ES-I3 (cell line): ENCODE measurements at regions not wholly inside any gene's neighbourhood (a gene's known extent, or its start where the extent isn't known, plus 50 kb on each side); places are given as distances from the start of the nearest gene placed in this dataset.

ENCODE experiments used
- H3K36me3 ChIP-seq: 2 replicates; pipeline ENCODE4 v1.6.1; 2013; ENCODE audit warnings: mild to moderate bottlenecking, low read length, control low read depth, moderate library complexity; ENCODE audit not compliant: insufficient read depth
- H3K4me1 ChIP-seq: 2 replicates; pipeline ENCODE4 v1.6.1; 2013; ENCODE audit warnings: mild to moderate bottlenecking, control low read depth, low read length; ENCODE audit not compliant: insufficient read depth
- H3K9ac ChIP-seq: 2 replicates; pipeline ENCODE4 v1.6.1; 2013; ENCODE audit warnings: low read depth, mild to moderate bottlenecking, low read length, moderate library complexity
- H3K9me3 ChIP-seq: 2 replicates; pipeline ENCODE4 v1.6.1; 2013; ENCODE audit warnings: mild to moderate bottlenecking, low read length, moderate library complexity; ENCODE audit not compliant: control insufficient read depth, insufficient read depth

GRCh38 chr10:33111488-33112051, 153.5 kb upstream of the ITGB1 start:
- peaks cover 8% of the 10 kb centered on the region; the same call in 1 of the 2 replicates for H3K4me1 ChIP-seq
- no peak overlapping the region for H3K9ac ChIP-seq
- H3K9me3 ChIP-seq: no peaks in the 10 kb centered on the region
- H3K36me3 ChIP-seq: no peaks in the 10 kb centered on the region

GRCh38 chr10:33109788-33110469, 151.9 kb upstream of the ITGB1 start:
- no peak overlapping the region for H3K9ac ChIP-seq
- H3K36me3 ChIP-seq: no peaks in the 10 kb centered on the region
- H3K9me3 ChIP-seq: no peaks in the 10 kb centered on the region
- peaks cover 8% of the 10 kb centered on the region; the same call in 1 of the 2 replicates for H3K4me1 ChIP-seq

GRCh38 chr10:33109384-33109783, 151.4 kb upstream of the ITGB1 start:
- Histone ChIP-seq H3K36me3 (no peaks in the 10 kb centered on the region), H3K9me3 (no peaks in the 10 kb centered on the region), H3K4me1 (peaks cover 8% of the 10 kb centered on the region; the same call in 1 of the 2 replicates), H3K9ac (no peak overlapping the region)

GRCh38 chr10:33107953-33108352, 149.9 kb upstream of the ITGB1 start:
- no peaks in the 10 kb centered on the region for H3K36me3 ChIP-seq
- H3K4me1 ChIP-seq: peaks cover 8% of the 10 kb centered on the region; the same call in 1 of the 2 replicates
- H3K9me3 ChIP-seq: 0 out of 2 replicates have a peak, but pooled peaks cover 7% of the 10 kb centered on the region
- H3K9ac ChIP-seq: no peak overlapping the region

GRCh38 chr10:33106767-33107166, 148.7 kb upstream of the ITGB1 start:
- Histone ChIP-seq H3K36me3 (no peaks in the 10 kb centered on the region), H3K9ac (no peak overlapping the region), H3K4me1 (peaks cover 8% of the 10 kb centered on the region; the same call in 1 of the 2 replicates), H3K9me3 (0 out of 2 replicates have a peak, but pooled peaks cover 7% of the 10 kb centered on the region)

GRCh38 chr10:33103863-33104379, 145.9 kb upstream of the ITGB1 start:
- Histone ChIP-seq H3K36me3 (no peaks in the 10 kb centered on the region), H3K9me3 (0 out of 2 replicates have a peak, but pooled peaks cover 7% of the 10 kb centered on the region), H3K9ac (no peak overlapping the region), H3K4me1 (peaks cover 8% of the 10 kb centered on the region; the same call in 1 of the 2 replicates)

- Histone ChIP-seq H3K36me3 (no peaks in the 10 kb centered on the region), H3K9me3 (0 out of 2 replicates have a peak, but pooled peaks cover 7% of the 10 kb centered on the region), H3K4me1 (peaks cover under 1% of the 10 kb centered on the region; the same call in 1 of the 2 replicates), H3K9ac (no peak overlapping the region)
Observed at GRCh38 chr10:33102071-33102470, 144.0 kb upstream of the ITGB1 start.

- Histone ChIP-seq H3K9ac (no peak overlapping the region), H3K4me1 (no peaks in the 10 kb centered on the region), H3K36me3 (no peaks in the 10 kb centered on the region), H3K9me3 (0 out of 2 replicates have a peak, but pooled peaks cover 7% of the 10 kb centered on the region)
Observed at GRCh38 chr10:33101392-33101787, 143.4 kb upstream of the ITGB1 start.

- Histone ChIP-seq H3K9me3 (0 out of 2 replicates have a peak, but pooled peaks cover 7% of the 10 kb centered on the region), H3K36me3 (no peaks in the 10 kb centered on the region), H3K9ac (no peak overlapping the region), H3K4me1 (no peaks in the 10 kb centered on the region)
Observed at GRCh38 chr10:33100781-33101391, 142.9 kb upstream of the ITGB1 start.

- H3K36me3 ChIP-seq: no peaks in the 10 kb centered on the region
- no peaks in the 10 kb centered on the region for H3K4me1 ChIP-seq
- H3K9me3 ChIP-seq: 0 out of 2 replicates have a peak, but pooled peaks cover 7% of the 10 kb centered on the region
- no peak overlapping the region for H3K9ac ChIP-seq
Observed at GRCh38 chr10:33099748-33100147, 141.7 kb upstream of the ITGB1 start.

GRCh38 chr10:33098951-33099663, 141.1 kb upstream of the ITGB1 start:
- H3K36me3 ChIP-seq: no peaks in the 10 kb centered on the region
- 0 out of 2 replicates have a peak, but pooled peaks cover 7% of the 10 kb centered on the region for H3K9me3 ChIP-seq
- no peaks in the 10 kb centered on the region for H3K4me1 ChIP-seq
- no peak overlapping the region for H3K9ac ChIP-seq

- Histone ChIP-seq H3K4me1 (no peaks in the 10 kb centered on the region), H3K36me3 (no peaks in the 10 kb centered on the region), H3K9me3 (peaks cover 2% of the 10 kb centered on the region; the same call in 1 of the 2 replicates), H3K9ac (no peak overlapping the region)
Observed at GRCh38 chr10:33095867-33096815, 138.1 kb upstream of the ITGB1 start.
